Peyer's patch (tissue), 4 donors: ENCODE measurements at regions not wholly inside any gene's neighbourhood (a gene's known extent, or its start where the extent isn't known, plus 50 kb on each side); places are given as distances from the start of the nearest gene placed in this dataset.
"Not testable (repeated sequence)": the region's sequence is repeated elsewhere in the genome, so short reads cannot be mapped to it uniquely, and the experiment has no call there.

Experiments
- DNase-seq, 3 donors: peaks; one replicate each; pipeline ENCODE4 v3.0.0-alpha.2; 2017 to 2019
- H3K27ac ChIP-seq, 4 donors: fragments of 200-600 bp; sonication (generic); one replicate each; pipeline ENCODE4 v1.5.1; 2016 to 2019
- H3K27me3 ChIP-seq, 2 donors: fragments of 200-600 bp; sonication (generic); one replicate each; pipeline ENCODE4 v1.5.1; 2019
- H3K36me3 ChIP-seq, 3 donors: fragments of 200-600 bp; sonication (generic); one replicate each; pipeline ENCODE4 v1.5.1; 2016 to 2019
- H3K4me1 ChIP-seq, 4 donors: fragments of 200-600 bp; sonication (generic); one replicate each; pipeline ENCODE4 v1.5.1; 2016 to 2019
- H3K4me3 ChIP-seq, 4 donors: fragments of 200-600 bp; sonication (generic); 1 replicate in 3 of 4; 2 replicates in 1 of 4; pipeline ENCODE4 v1.5.1; 2016 to 2019; ENCODE audit warnings: mild to moderate bottlenecking in 1 of 4
- H3K9me3 ChIP-seq, 4 donors: fragments of 200-600 bp; sonication (generic); one replicate each; pipeline ENCODE4 v1.5.1; 2016 to 2019; ENCODE audit warnings: mild to moderate bottlenecking in 1 of 4
- POLR2A ChIP-seq, 2 donors: fragments of 450-650 bp; IDR thresholded peaks; one replicate each; pipeline ENCODE4 v1.5.1; 2017; ENCODE audit warnings: antibody characterized with exemption in 2 of 2, mild to moderate bottlenecking in 2 of 2, moderate library complexity in 2 of 2
- small RNA-seq, 2 donors: library from RNA; depleted of rRNA; stranded (forward); fragments of <200 nt; gene quantifications; one replicate each; pipeline ENCODE3, GENCODE V24; 2016
- TF ChIP-seq, protein P1 (sequence below), 6 experiments: fragments of 450-650 bp in 4 of 6; fragments of 200-600 bp in 2 of 6; sonication (generic) in 1 of 6; IDR thresholded peaks; one replicate each; pipeline ENCODE4 v1.5.1; 2017 to 2019; ENCODE audit warnings: antibody characterized with exemption in 6 of 6, mild to moderate bottlenecking in 3 of 6, moderate library complexity in 1 of 6

GRCh38 chr15:79157631-79158592 is 67.3 kb upstream of the RASGRF1 start:
- H3K27me3 ChIP-seq = no peaks in the 10 kb centered on the region
- H3K4me3 ChIP-seq = no peak overlapping the region
- DNase-seq = no peak
- H3K4me1 ChIP-seq = no peaks in the 10 kb centered on the region
- no peaks in the 10 kb centered on the region for H3K36me3 ChIP-seq
- no peak for TF ChIP-seq POLR2A (IDR thresholded peaks at IDR 0.05)
- TF ChIP-seq, protein P1, sequence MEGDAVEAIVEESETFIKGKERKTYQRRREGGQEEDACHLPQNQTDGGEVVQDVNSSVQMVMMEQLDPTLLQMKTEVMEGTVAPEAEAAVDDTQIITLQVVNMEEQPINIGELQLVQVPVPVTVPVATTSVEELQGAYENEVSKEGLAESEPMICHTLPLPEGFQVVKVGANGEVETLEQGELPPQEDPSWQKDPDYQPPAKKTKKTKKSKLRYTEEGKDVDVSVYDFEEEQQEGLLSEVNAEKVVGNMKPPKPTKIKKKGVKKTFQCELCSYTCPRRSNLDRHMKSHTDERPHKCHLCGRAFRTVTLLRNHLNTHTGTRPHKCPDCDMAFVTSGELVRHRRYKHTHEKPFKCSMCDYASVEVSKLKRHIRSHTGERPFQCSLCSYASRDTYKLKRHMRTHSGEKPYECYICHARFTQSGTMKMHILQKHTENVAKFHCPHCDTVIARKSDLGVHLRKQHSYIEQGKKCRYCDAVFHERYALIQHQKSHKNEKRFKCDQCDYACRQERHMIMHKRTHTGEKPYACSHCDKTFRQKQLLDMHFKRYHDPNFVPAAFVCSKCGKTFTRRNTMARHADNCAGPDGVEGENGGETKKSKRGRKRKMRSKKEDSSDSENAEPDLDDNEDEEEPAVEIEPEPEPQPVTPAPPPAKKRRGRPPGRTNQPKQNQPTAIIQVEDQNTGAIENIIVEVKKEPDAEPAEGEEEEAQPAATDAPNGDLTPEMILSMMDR (IDR thresholded peaks at IDR 0.05) = no peak
- no peaks in the 10 kb centered on the region for H3K9me3 ChIP-seq
- H3K27ac ChIP-seq = no peak overlapping the region

GRCh38 chr15:79156704-79157375 is 66.3 kb upstream of the RASGRF1 start:
- no peak for TF ChIP-seq POLR2A (IDR thresholded peaks at IDR 0.05)
- TF ChIP-seq, protein P1 (IDR thresholded peaks at IDR 0.05) = no peak
- Histone ChIP-seq H3K27ac (no peak overlapping the region), H3K4me3 (no peak overlapping the region), H3K27me3 (no peaks in the 10 kb centered on the region), H3K36me3 (no peaks in the 10 kb centered on the region), H3K4me1 (no peaks in the 10 kb centered on the region), H3K9me3 (no peaks in the 10 kb centered on the region)
- no peak for DNase-seq

- Histone ChIP-seq H3K36me3 (no peaks in the 10 kb centered on the region), H3K27ac (no peak overlapping the region), H3K4me1 (no peaks in the 10 kb centered on the region), H3K9me3 (peaks cover 0 to 5% (median 2%) of the 10 kb centered on the region in 4 donors), H3K4me3 (no peak overlapping the region), H3K27me3 (no peaks in the 10 kb centered on the region)
- DNase-seq = no peak
- TF ChIP-seq POLR2A (IDR thresholded peaks at IDR 0.05) = no peak
- TF ChIP-seq, protein P1 (IDR thresholded peaks at IDR 0.05) = no peak
Observed at GRCh38 chr15:79154483-79155135, 64.0 kb upstream of the RASGRF1 start.

- H3K9me3 ChIP-seq = peaks cover 0 to 10% (median 2%) of the 10 kb centered on the region in 4 donors
- H3K27me3 ChIP-seq, DNase-seq, H3K27ac ChIP-seq, H3K36me3 ChIP-seq, H3K4me3 ChIP-seq, H3K4me1 ChIP-seq: not testable (repeated sequence)
Observed at GRCh38 chr15:79144290-79144689, 53.7 kb upstream of the RASGRF1 start.

DNA sequence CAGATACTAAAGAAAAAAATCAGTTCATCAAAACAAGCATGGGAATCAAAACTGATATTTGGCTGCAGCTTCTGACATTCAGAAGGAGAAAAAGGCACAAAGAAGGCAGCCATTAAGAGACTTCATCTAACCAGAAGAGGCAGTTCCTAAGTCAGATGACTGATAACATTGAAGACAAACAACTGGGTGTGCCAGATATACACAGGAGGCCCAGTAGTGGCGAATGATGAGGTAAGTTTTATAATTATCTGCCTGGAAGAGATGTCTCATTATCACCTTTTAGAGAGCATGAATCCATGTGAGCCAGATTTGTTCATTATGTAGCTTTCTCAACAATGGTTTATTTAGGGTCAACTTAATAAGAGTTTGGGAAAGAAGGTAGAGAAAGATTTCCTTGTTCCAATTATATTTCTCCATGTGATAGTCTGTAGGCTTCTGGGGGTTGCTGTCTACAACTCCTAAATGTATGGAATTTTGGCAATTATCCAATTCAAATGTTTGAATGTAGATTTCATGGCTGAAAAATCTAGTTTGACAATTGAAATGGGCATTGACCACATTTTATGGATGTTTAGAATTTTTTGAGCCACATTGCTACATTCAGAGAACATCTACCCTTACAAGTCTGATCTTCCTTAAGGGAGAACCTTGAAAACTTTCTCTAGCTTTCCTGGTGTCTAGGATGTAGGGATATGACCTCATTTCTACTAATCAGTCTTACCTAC is 50.4 kb upstream of the RASGRF1 start:
- DNase-seq = no peak
- Histone ChIP-seq H3K9me3 (peaks cover 0 to 9% (median 1%) of the 10 kb centered on the region in 4 donors), H3K4me3 (no peak overlapping the region), H3K4me1 (no peaks in the 10 kb centered on the region), H3K27ac (no peak overlapping the region), H3K36me3 (no peaks in the 10 kb centered on the region), H3K27me3 (no peaks in the 10 kb centered on the region)
- TF ChIP-seq, protein P1 (IDR thresholded peaks at IDR 0.05) = no peak
- no peak for TF ChIP-seq POLR2A (IDR thresholded peaks at IDR 0.05)

Small RNA genes lying in the stretch of these regions (small RNA-seq; reads per million reads assigned to genes)
- 0.23 to 0.38 reads per million in 2 donors for gene MIR184
